Erythroblast (primary cell): ENCODE measurements at regions not wholly inside any gene's neighbourhood (a gene's known extent, or its start where the extent isn't known, plus 50 kb on each side); places are given as distances from the start of the nearest gene placed in this dataset.

ENCODE experiments used
- GATA1 ChIP-seq: IDR thresholded peaks from 2 replicates; pipeline ENCODE4 v1.6.1; 2011; ENCODE audit warnings: low read depth, mild to moderate bottlenecking, control low read depth, low read length, moderate library complexity
- POLR2A ChIP-seq: IDR thresholded peaks from 2 replicates; pipeline ENCODE4 v1.6.1; 2011; ENCODE audit warnings: mild to moderate bottlenecking, low read length

GRCh38 chr1:60265560-60266535 is 192.3 kb upstream of the C1orf87 start:
- TF ChIP-seq POLR2A (no peak), GATA1 (no peak)
